ENCODE measurements at regions not wholly inside any gene's neighbourhood (a gene's known extent, or its start where the extent isn't known, plus 50 kb on each side); places are given as distances from the start of the nearest gene placed in this dataset.
"Not testable (repeated sequence)": the region's sequence is repeated elsewhere in the genome, so short reads cannot be mapped to it uniquely, and the experiment has no call there.

GRCh38 chr1:101175886-101176285, 60.9 kb upstream of the S1PR1 start:
- Histone ChIP-seq H3K4me1 (replicated peaks; ENCODE audit: insufficient read depth) (no peaks in the 10 kb centered on the region), H4K20me1 (ENCODE audit: insufficient read depth) (no peaks in the 10 kb centered on the region), H2AFZ (no peak overlapping the region), H3K4me2 (no peak overlapping the region), H3K9me3 (ENCODE audit: insufficient read depth, low read depth) (no peaks in the 10 kb centered on the region), H3F3A (ENCODE audit: insufficient read depth, low read depth) (no peaks in the 10 kb centered on the region), H3K4me3 (no peak overlapping the region), H3K27ac (no peak overlapping the region), H3K9me2 (ENCODE audit: insufficient read depth) (peaks cover 5% of the 10 kb centered on the region), H3K36me3 (ENCODE audit: low read depth) (no peaks in the 10 kb centered on the region), H3K27me3 (ENCODE audit: insufficient read depth, low read depth) (no peaks in the 10 kb centered on the region), H3K79me2 (ENCODE audit: low read depth) (no peaks in the 10 kb centered on the region)
- intact Hi-C loops (cut with micrococcal nuclease; ENCODE audit: unreplicated experiment), result loop anchor here (10.0 kb wide), 1 partner anchor 59 kb away; the partner anchor contains the start of gene S1PR1
- ChIA-PET CTCF (interaction anchor here (1.2 kb wide), 1 partner anchor 112 kb away, joined by 3 read pairs; no protein-coding TSS in a partner anchor), POLR2A (ENCODE audit: unreplicated experiment) (no interaction called here)
- BruUV-seq (replicated peaks), result no TSS peak
- DNase-seq, result no peak
- no peak for TF ChIP-seq CTCF (conservative IDR thresholded peaks at IDR 0.05)
- TF ChIP-seq EZH2 (IDR thresholded peaks at IDR 0.05; ENCODE audit: low read depth), result no peak

GRCh38 chr1:101175466-101175865, 61.4 kb upstream of the S1PR1 start:
- Histone ChIP-seq H3K4me2 (no peak overlapping the region), H3K27ac (no peak overlapping the region), H3K9me2 (ENCODE audit: insufficient read depth) (peaks cover 5% of the 10 kb centered on the region), H3K4me3 (no peak overlapping the region), H3F3A (ENCODE audit: insufficient read depth, low read depth) (no peaks in the 10 kb centered on the region), H3K36me3 (ENCODE audit: low read depth) (no peaks in the 10 kb centered on the region), H2AFZ (no peak overlapping the region), H3K4me1 (replicated peaks; ENCODE audit: insufficient read depth) (no peaks in the 10 kb centered on the region), H4K20me1 (ENCODE audit: insufficient read depth) (no peaks in the 10 kb centered on the region), H3K27me3 (ENCODE audit: insufficient read depth, low read depth) (no peaks in the 10 kb centered on the region), H3K9me3 (ENCODE audit: insufficient read depth, low read depth) (no peaks in the 10 kb centered on the region), H3K79me2 (ENCODE audit: low read depth) (no peaks in the 10 kb centered on the region)
- ChIA-PET CTCF (interaction anchor here (1.2 kb wide), 1 partner anchor 113 kb away, joined by 3 read pairs; no protein-coding TSS in a partner anchor), POLR2A (ENCODE audit: unreplicated experiment) (no interaction called here)
- TF ChIP-seq CTCF (conservative IDR thresholded peaks at IDR 0.05), result no peak
- TF ChIP-seq EZH2 (IDR thresholded peaks at IDR 0.05; ENCODE audit: low read depth), result no peak
- intact Hi-C loops (cut with micrococcal nuclease; ENCODE audit: unreplicated experiment), result loop anchor here (10.0 kb wide), 1 partner anchor 59 kb away; the partner anchor contains the start of gene S1PR1
- DNase-seq, result no peak
- no TSS peak for BruUV-seq (replicated peaks)

- TF ChIP-seq EZH2 (IDR thresholded peaks at IDR 0.05; ENCODE audit: low read depth) (no peak), CTCF (conservative IDR thresholded peaks at IDR 0.05) (no peak)
- no peaks in the 10 kb centered on the region for H3F3A ChIP-seq (ENCODE audit: insufficient read depth, low read depth)
- no peak overlapping the region for H3K27ac ChIP-seq
- ChIA-PET CTCF (interaction anchor here (0.6 to 1.2 kb wide), 2 partner anchors 12 to 114 kb away, joined by 3 read pairs; no protein-coding TSS in a partner anchor), POLR2A (ENCODE audit: unreplicated experiment) (no interaction called here)
- no peaks in the 10 kb centered on the region for H3K4me1 ChIP-seq (replicated peaks; ENCODE audit: insufficient read depth)
- H3K9me3 ChIP-seq (ENCODE audit: insufficient read depth, low read depth), result no peaks in the 10 kb centered on the region
- intact Hi-C loops (cut with micrococcal nuclease; ENCODE audit: unreplicated experiment), result loop anchor here (10.0 kb wide), 1 partner anchor 60 kb away; the partner anchor contains the start of gene S1PR1
- no peaks in the 10 kb centered on the region for H3K36me3 ChIP-seq (ENCODE audit: low read depth)
- no peaks in the 10 kb centered on the region for H3K27me3 ChIP-seq (ENCODE audit: insufficient read depth, low read depth)
- no peak overlapping the region for H3K4me3 ChIP-seq
- H3K4me2 ChIP-seq, result no peak overlapping the region
- BruUV-seq (replicated peaks), result no TSS peak
- DNase-seq, result peak in 1 of 2 experiments; percentile 51
- peaks cover 5% of the 10 kb centered on the region for H3K9me2 ChIP-seq (ENCODE audit: insufficient read depth)
- H3K79me2 ChIP-seq (ENCODE audit: low read depth), result no peaks in the 10 kb centered on the region
- H4K20me1 ChIP-seq (ENCODE audit: insufficient read depth), result no peaks in the 10 kb centered on the region
- H2AFZ ChIP-seq, result no peak overlapping the region
These were observed 62.1 kb upstream of the S1PR1 start for GRCh38 chr1:101174722-101175121.

GRCh38 chr1:101174298-101174697, 62.5 kb upstream of the S1PR1 start:
- H3K4me2 ChIP-seq; H4K20me1 ChIP-seq (ENCODE audit: insufficient read depth); H3K9me3 ChIP-seq (ENCODE audit: insufficient read depth, low read depth); BruUV-seq (replicated peaks); H3F3A ChIP-seq (ENCODE audit: insufficient read depth, low read depth); H3K36me3 ChIP-seq (ENCODE audit: low read depth); H2AFZ ChIP-seq; H3K27ac ChIP-seq; H3K4me1 ChIP-seq (replicated peaks; ENCODE audit: insufficient read depth); DNase-seq; H3K79me2 ChIP-seq (ENCODE audit: low read depth); POLR2A ChIA-PET (ENCODE audit: unreplicated experiment); H3K27me3 ChIP-seq (ENCODE audit: insufficient read depth, low read depth); H3K4me3 ChIP-seq; H3K9me2 ChIP-seq (ENCODE audit: insufficient read depth): not testable (repeated sequence)
- intact Hi-C loops (cut with micrococcal nuclease; ENCODE audit: unreplicated experiment), result loop anchor here (10.0 kb wide), 1 partner anchor 61 kb away; the partner anchor contains the start of gene S1PR1
- CTCF ChIA-PET, result interaction anchor here (0.6 kb wide), 1 partner anchor 13 kb away, joined by 3 read pairs; no protein-coding TSS in a partner anchor
